Left ventricle myocardium inferior (tissue), 1 donor: ENCODE measurements at regions not wholly inside any gene's neighbourhood (a gene's known extent, or its start where the extent isn't known, plus 50 kb on each side); places are given as distances from the start of the nearest gene placed in this dataset.

Experiments
- DNase-seq: peaks from one replicate; pipeline ENCODE4 v3.0.0-alpha.2; 2020
- H3K27ac ChIP-seq: fragments of 200-600 bp; replicated peaks from 2 replicates; pipeline ENCODE4 v1.8.0; 2021
- H3K27me3 ChIP-seq: fragments of 200-600 bp; 2 replicates; pipeline ENCODE4 v1.8.0; 2021; ENCODE audit warnings: low read depth
- H3K36me3 ChIP-seq: fragments of 200-600 bp; 2 replicates; pipeline ENCODE4 v1.8.0; 2021
- H3K4me1 ChIP-seq: fragments of 200-600 bp; 2 replicates; pipeline ENCODE4 v1.8.0; 2021
- H3K4me3 ChIP-seq: fragments of 200-600 bp; 2 replicates; pipeline ENCODE4 v1.8.0; 2021; ENCODE audit warnings: mild to moderate bottlenecking, moderate library complexity
- H3K9me3 ChIP-seq: fragments of 200-600 bp; replicated peaks from 2 replicates; pipeline ENCODE4 v1.8.0; 2021
- CTCF ChIP-seq: fragments of 200-600 bp; IDR thresholded peaks from 2 replicates; pipeline ENCODE4 v1.8.0; 2021; ENCODE audit warnings: antibody characterized with exemption, mild to moderate bottlenecking, borderline replicate concordance
- intact Hi-C: fragments of 100-400 bp; cut with micrococcal nuclease; formaldehyde crosslinking; loops from one replicate; pipeline ENCODE4 v1.11.0; 2022
- donor health status: DM: no; HTN: yes; CAD: no; lungs with severe emphysema.

- H3K4me1 ChIP-seq = no peaks in the 10 kb centered on the region
- intact Hi-C loops = no loop called here
- H3K9me3 ChIP-seq = peaks cover 33% of the 10 kb centered on the region
- H3K4me3 ChIP-seq = no peak overlapping the region
- TF ChIP-seq CTCF = no peak
- no peaks in the 10 kb centered on the region for H3K27me3 ChIP-seq
- H3K36me3 ChIP-seq = no peaks in the 10 kb centered on the region
- no peak overlapping the region for H3K27ac ChIP-seq
- no peak for DNase-seq
Observed at GRCh38 chr4:178712486-178712885, 1270.2 kb upstream of the AGA start.

- TF ChIP-seq CTCF = no peak
- Histone ChIP-seq H3K4me3 (no peak overlapping the region), H3K9me3 (peaks cover 5% of the 10 kb centered on the region), H3K36me3 (no peaks in the 10 kb centered on the region), H3K27ac (no peak overlapping the region), H3K4me1 (no peaks in the 10 kb centered on the region), H3K27me3 (no peaks in the 10 kb centered on the region)
- intact Hi-C loops = no loop called here
- no peak for DNase-seq
Observed at GRCh38 chr4:178738026-178738425, 1295.8 kb upstream of the AGA start.

DNA sequence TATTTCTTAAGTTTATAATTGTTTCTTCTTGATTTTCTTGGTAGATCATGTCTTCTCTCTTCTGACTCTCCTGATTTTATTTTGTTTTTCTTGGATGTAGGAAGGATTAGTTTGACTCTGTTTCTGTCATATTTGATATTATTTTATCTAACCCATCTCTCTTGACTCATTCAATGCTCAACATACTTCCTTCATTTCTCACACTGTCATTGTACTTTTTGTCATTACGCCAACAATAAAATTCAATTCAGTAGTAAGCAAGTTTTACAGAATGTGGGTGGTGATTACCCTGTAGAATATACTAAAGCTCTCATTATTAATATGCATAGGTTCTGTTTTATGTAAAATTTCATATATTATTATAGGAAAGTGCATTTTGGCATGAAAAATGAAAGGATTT is 1303.0 kb upstream of the AGA start:
- intact Hi-C loops = no loop called here
- no peaks in the 10 kb centered on the region for H3K4me1 ChIP-seq
- no peak overlapping the region for H3K27ac ChIP-seq
- no peaks in the 10 kb centered on the region for H3K36me3 ChIP-seq
- no peak overlapping the region for H3K4me3 ChIP-seq
- no peaks in the 10 kb centered on the region for H3K27me3 ChIP-seq
- peaks cover 14% of the 10 kb centered on the region for H3K9me3 ChIP-seq
- no peak for DNase-seq
- TF ChIP-seq CTCF = no peak

GRCh38 chr4:178752954-178753525 is 1310.8 kb upstream of the AGA start:
- no peak for DNase-seq
- no peaks in the 10 kb centered on the region for H3K9me3 ChIP-seq
- H3K4me3 ChIP-seq = no peak overlapping the region
- no peak overlapping the region for H3K27ac ChIP-seq
- intact Hi-C loops = no loop called here
- H3K36me3 ChIP-seq = no peaks in the 10 kb centered on the region
- H3K4me1 ChIP-seq = no peaks in the 10 kb centered on the region
- no peaks in the 10 kb centered on the region for H3K27me3 ChIP-seq
- no peak for TF ChIP-seq CTCF

- no peak for TF ChIP-seq CTCF
- intact Hi-C loops = no loop called here
- Histone ChIP-seq H3K27ac (no peak overlapping the region), H3K4me3 (no peak overlapping the region), H3K4me1 (no peaks in the 10 kb centered on the region), H3K9me3 (no peaks in the 10 kb centered on the region), H3K27me3 (no peaks in the 10 kb centered on the region), H3K36me3 (no peaks in the 10 kb centered on the region)
- no peak for DNase-seq
Observed at GRCh38 chr4:178778496-178778895, 1336.3 kb upstream of the AGA start.
